GM12874 (cell line): ENCODE measurements at regions not wholly inside any gene's neighbourhood (a gene's known extent, or its start where the extent isn't known, plus 50 kb on each side); places are given as distances from the start of the nearest gene placed in this dataset.

Experiments used
- CTCF ChIP-seq: IDR thresholded peaks from 2 replicates; pipeline ENCODE4 v1.5.1; 2011; ENCODE audit warnings: low read depth, mild to moderate bottlenecking, control low read depth, low read length, moderate library complexity; ENCODE audit not compliant: insufficient read depth

- no peak for TF ChIP-seq CTCF
These were observed 175.3 kb downstream of the QDPR start for GRCh38 chr4:17336524-17336961.

- TF ChIP-seq CTCF = no peak
These were observed 175.8 kb downstream of the QDPR start for GRCh38 chr4:17336069-17336468.

- no peak for TF ChIP-seq CTCF
These were observed 176.5 kb downstream of the QDPR start for GRCh38 chr4:17335371-17335770.

- TF ChIP-seq CTCF = no peak
These were observed 179.4 kb downstream of the QDPR start for GRCh38 chr4:17332478-17332877.

GRCh38 chr4:17329046-17329445 lies 182.8 kb downstream of the QDPR start:
- TF ChIP-seq CTCF = no peak

- no peak for TF ChIP-seq CTCF
These were observed 183.6 kb downstream of the QDPR start for GRCh38 chr4:17328141-17328815.

GRCh38 chr4:17327591-17327990 lies 184.3 kb downstream of the QDPR start:
- TF ChIP-seq CTCF = no peak

GRCh38 chr4:17326756-17327155 lies 185.1 kb downstream of the QDPR start:
- no peak for TF ChIP-seq CTCF
